ENCODE measurements at regions not wholly inside any gene's neighbourhood (a gene's known extent, or its start where the extent isn't known, plus 50 kb on each side); places are given as distances from the start of the nearest gene placed in this dataset.

GRCh38 chr10:89090756-89091445 is 100.3 kb downstream of the FAS start:
- no peak overlapping the region for H3K4me3 ChIP-seq (ENCODE audit: low read depth, low read length)
- DNase-seq (ENCODE audit: low read depth), result no peak

GRCh38 chr10:89086801-89087521 is 96.4 kb downstream of the FAS start:
- DNase-seq (ENCODE audit: low read depth), result no peak
- no peak for TF ChIP-seq CTCF (IDR thresholded peaks at IDR 0.05; ENCODE audit: insufficient read depth, low read depth, low read length, missing control alignments)
- H3K4me3 ChIP-seq (ENCODE audit: low read depth, low read length), result no peak overlapping the region

More at GRCh38 chr10:89090756-89091445, 100.3 kb downstream of the FAS start:
- no peak for TF ChIP-seq CTCF (IDR thresholded peaks at IDR 0.05; ENCODE audit: insufficient read depth, low read depth, low read length, missing control alignments)

- no peak overlapping the region for H3K4me3 ChIP-seq (ENCODE audit: low read depth, low read length)
- DNase-seq (ENCODE audit: low read depth), result no peak
- no peak for TF ChIP-seq CTCF (IDR thresholded peaks at IDR 0.05; ENCODE audit: insufficient read depth, low read depth, low read length, missing control alignments)
Measured at GRCh38 chr10:89085153-89085552, 94.6 kb downstream of the FAS start.

GRCh38 chr10:89082086-89082485 is 91.5 kb downstream of the FAS start:
- no peak overlapping the region for H3K4me3 ChIP-seq (ENCODE audit: low read depth, low read length)
- no peak for TF ChIP-seq CTCF (IDR thresholded peaks at IDR 0.05; ENCODE audit: insufficient read depth, low read depth, low read length, missing control alignments)
- no peak for DNase-seq (ENCODE audit: low read depth)

- TF ChIP-seq CTCF (IDR thresholded peaks at IDR 0.05; ENCODE audit: insufficient read depth, low read depth, low read length, missing control alignments), result no peak
- no peak for DNase-seq (ENCODE audit: low read depth)
Measured at GRCh38 chr10:89080660-89081059, 90.1 kb downstream of the FAS start.

GRCh38 chr10:89079961-89080360 is 89.4 kb downstream of the FAS start:
- no peak for DNase-seq (ENCODE audit: low read depth)
- no peak overlapping the region for H3K4me3 ChIP-seq (ENCODE audit: low read depth, low read length)
- TF ChIP-seq CTCF (IDR thresholded peaks at IDR 0.05; ENCODE audit: insufficient read depth, low read depth, low read length, missing control alignments), result no peak

More at GRCh38 chr10:89080660-89081059, 90.1 kb downstream of the FAS start:
- no peak overlapping the region for H3K4me3 ChIP-seq (ENCODE audit: low read depth, low read length)

Measured in GM12865 (cell line).